ENCODE measurements at regions not wholly inside any gene's neighbourhood (a gene's known extent, or its start where the extent isn't known, plus 50 kb on each side); places are given as distances from the start of the nearest gene placed in this dataset.

GRCh38 chr17:55632893-55633292, 89.8 kb downstream of the TMEM100 start:
- DNase-seq, result no peak

- no peak for DNase-seq
Observed at GRCh38 chr17:55632236-55632635, 90.4 kb downstream of the TMEM100 start.

GRCh38 chr17:55629995-55630394, 92.7 kb downstream of the TMEM100 start:
- DNase-seq, result no peak

- peak; percentile 8 for DNase-seq
Observed at GRCh38 chr17:55625521-55625920, 97.1 kb downstream of the TMEM100 start.

GRCh38 chr17:55624772-55625433, 97.8 kb downstream of the TMEM100 start:
- peak; percentile 2 for DNase-seq

- no peak for DNase-seq
Observed at GRCh38 chr17:55622547-55622946, 100.1 kb downstream of the TMEM100 start.

- DNase-seq, result no peak
Observed at GRCh38 chr17:55620945-55621344, 101.7 kb downstream of the TMEM100 start.

- no peak for DNase-seq
Observed at GRCh38 chr17:55620023-55620422, 102.6 kb downstream of the TMEM100 start.

GRCh38 chr17:55617441-55617840, 105.2 kb downstream of the TMEM100 start:
- DNase-seq, result no peak

GRCh38 chr17:55614061-55614460, 102.8 kb upstream of the SMIM36 start:
- DNase-seq, result no peak

- no peak for DNase-seq
Observed at GRCh38 chr17:55612691-55613141, 101.5 kb upstream of the SMIM36 start.

GRCh38 chr17:55607731-55608341, 96.6 kb upstream of the SMIM36 start:
- DNase-seq, result no peak

GRCh38 chr17:55606488-55606815, 95.2 kb upstream of the SMIM36 start:
- no peak for DNase-seq

GRCh38 chr17:55605705-55606487, 94.6 kb upstream of the SMIM36 start:
- DNase-seq, result no peak

- peak; percentile 17 for DNase-seq
Observed at GRCh38 chr17:55601874-55602364, 90.7 kb upstream of the SMIM36 start.

- DNase-seq, result no peak
Observed at GRCh38 chr17:55598495-55598894, 87.2 kb upstream of the SMIM36 start.

GRCh38 chr17:55588446-55589242, 77.4 kb upstream of the SMIM36 start:
- no peak for DNase-seq

GRCh38 chr17:55587608-55588139, 76.4 kb upstream of the SMIM36 start:
- no peak for DNase-seq

GRCh38 chr17:55585629-55586028, 74.4 kb upstream of the SMIM36 start:
- no peak for DNase-seq

GRCh38 chr17:55584861-55585260, 73.6 kb upstream of the SMIM36 start:
- DNase-seq, result no peak

GRCh38 chr17:55584055-55584685, 72.9 kb upstream of the SMIM36 start:
- no peak for DNase-seq

- no peak for DNase-seq
Observed at GRCh38 chr17:55582897-55583296, 71.6 kb upstream of the SMIM36 start.

Measured in stimulated activated CD4-positive, alpha-beta T cell treated with anti-CD3 and anti-CD28 coated beads, Interleukin-15, amount 100 ng/mL, for 24 hours (primary cell).